ENCODE measurements at regions not wholly inside any gene's neighbourhood (a gene's known extent, or its start where the extent isn't known, plus 50 kb on each side); places are given as distances from the start of the nearest gene placed in this dataset.

DNA sequence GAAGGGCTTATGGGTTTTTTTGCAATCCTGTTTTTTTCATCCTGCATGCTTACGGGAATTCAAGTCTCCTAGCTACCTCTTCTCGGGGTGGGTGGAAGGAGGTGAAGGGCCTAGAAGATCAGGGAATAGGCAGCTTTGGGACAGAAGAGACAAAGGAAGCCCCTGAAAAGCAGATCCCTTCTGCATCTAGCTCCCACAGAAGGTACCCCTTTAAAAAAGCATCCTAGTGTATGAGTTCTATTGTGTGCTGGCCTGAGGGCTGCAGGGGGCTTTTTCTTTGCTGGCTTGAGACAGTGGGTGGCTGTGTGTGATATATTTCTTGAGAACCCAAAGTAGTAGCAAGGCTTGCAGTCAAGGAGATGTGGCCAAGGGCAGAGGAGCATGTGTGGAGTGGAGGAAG lies 330.5 kb downstream of the MAF start:
- no peak for DNase-seq
- Mint-ChIP-seq H3K9me3 (peaks cover 66% of the 10 kb centered on the region), H3K4me1 (ENCODE audit: low read depth) (no peaks in the 10 kb centered on the region), H3K27me3 (ENCODE audit: insufficient read depth) (peaks cover 2% of the 10 kb centered on the region; the same call in 1 of the 2 replicates), H3K4me3 (no peak overlapping the region), H3K36me3 (ENCODE audit: low read depth) (peaks cover 10% of the 10 kb centered on the region; the same call in 1 of the 2 replicates), H3K27ac (no peak overlapping the region)
- TF ChIP-seq CTCF (IDR thresholded peaks at IDR 0.05), result no peak

- Mint-ChIP-seq H3K9me3 (peaks cover 72% of the 10 kb centered on the region), H3K27me3 (ENCODE audit: insufficient read depth) (peaks cover 2% of the 10 kb centered on the region; the same call in 1 of the 2 replicates), H3K36me3 (ENCODE audit: low read depth) (peaks cover 10% of the 10 kb centered on the region; the same call in 1 of the 2 replicates), H3K27ac (no peak overlapping the region), H3K4me3 (no peak overlapping the region), H3K4me1 (ENCODE audit: low read depth) (no peaks in the 10 kb centered on the region)
- TF ChIP-seq CTCF (IDR thresholded peaks at IDR 0.05), result no peak
- no peak for DNase-seq
Observed at GRCh38 chr16:79269211-79269863, 331.2 kb downstream of the MAF start.

DNA sequence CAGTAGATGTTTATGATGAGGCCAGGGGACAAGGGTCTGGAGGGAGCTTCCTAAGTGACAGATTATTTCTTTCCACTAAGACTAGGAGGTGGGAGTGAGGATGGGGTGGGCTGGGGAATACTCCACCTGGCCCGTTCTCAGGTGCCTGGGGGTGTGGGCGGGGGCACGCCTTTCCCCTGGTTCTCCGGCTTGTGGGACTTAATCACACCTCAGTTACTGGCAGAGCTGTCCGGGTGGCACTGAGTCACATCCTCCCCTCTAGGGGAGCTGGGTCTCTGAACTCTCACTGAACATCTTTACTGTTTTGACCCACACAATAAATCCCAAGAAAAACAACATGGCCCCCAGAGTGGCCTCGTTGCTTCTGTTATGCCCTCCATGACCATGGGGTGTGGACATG lies 332.8 kb downstream of the MAF start:
- no peaks in the 10 kb centered on the region for H3K4me1 Mint-ChIP-seq (ENCODE audit: low read depth)
- no peak overlapping the region for H3K27ac Mint-ChIP-seq
- peaks cover 9% of the 10 kb centered on the region; the same call in 1 of the 2 replicates for H3K36me3 Mint-ChIP-seq (ENCODE audit: low read depth)
- H3K4me3 Mint-ChIP-seq, result no peak overlapping the region
- DNase-seq, result no peak
- no peak for TF ChIP-seq CTCF (IDR thresholded peaks at IDR 0.05)
- H3K9me3 Mint-ChIP-seq, result peaks cover 72% of the 10 kb centered on the region
- peaks cover 2% of the 10 kb centered on the region; the same call in 1 of the 2 replicates for H3K27me3 Mint-ChIP-seq (ENCODE audit: insufficient read depth)

- TF ChIP-seq CTCF (IDR thresholded peaks at IDR 0.05), result no peak
- Mint-ChIP-seq H3K36me3 (ENCODE audit: low read depth) (0 out of 2 replicates have a peak, but pooled peaks cover 6% of the 10 kb centered on the region), H3K4me3 (no peak overlapping the region), H3K9me3 (peaks cover 72% of the 10 kb centered on the region), H3K27ac (no peak overlapping the region), H3K27me3 (ENCODE audit: insufficient read depth) (peaks cover 2% of the 10 kb centered on the region; the same call in 1 of the 2 replicates), H3K4me1 (ENCODE audit: low read depth) (no peaks in the 10 kb centered on the region)
- DNase-seq, result no peak
Observed at GRCh38 chr16:79267146-79267545, 333.4 kb downstream of the MAF start.

- no peak for TF ChIP-seq CTCF (IDR thresholded peaks at IDR 0.05)
Observed at GRCh38 chr16:79265701-79266100, 334.8 kb downstream of the MAF start.

More at GRCh38 chr16:79265701-79266100, 334.8 kb downstream of the MAF start:
- H3K4me3 Mint-ChIP-seq, result no peak overlapping the region
- DNase-seq, result no peak
- H3K4me1 Mint-ChIP-seq (ENCODE audit: low read depth), result no peaks in the 10 kb centered on the region
- no peak overlapping the region for H3K27ac Mint-ChIP-seq
- H3K36me3 Mint-ChIP-seq (ENCODE audit: low read depth), result peaks cover 2% of the 10 kb centered on the region; the same call in 1 of the 2 replicates
- H3K9me3 Mint-ChIP-seq, result peaks cover 75% of the 10 kb centered on the region
- peaks cover 2% of the 10 kb centered on the region; the same call in 1 of the 2 replicates for H3K27me3 Mint-ChIP-seq (ENCODE audit: insufficient read depth)

All from HFFc6 (cell line).